ENCODE measurements at regions not wholly inside any gene's neighbourhood (a gene's known extent, or its start where the extent isn't known, plus 50 kb on each side); places are given as distances from the start of the nearest gene placed in this dataset.

- Mint-ChIP-seq H3K9me3 (no peaks in the 10 kb centered on the region), H3K36me3 (no peaks in the 10 kb centered on the region), H3K4me1 (peaks cover 3% of the 10 kb centered on the region), H3K4me3 (no peak overlapping the region), H3K27ac (no peak overlapping the region), H3K27me3 (ENCODE audit: low read depth) (peaks cover 11% of the 10 kb centered on the region)
- DNase-seq (ENCODE audit: low spot score in 2 of 2, unreplicated experiment in 2 of 2) = no peak
- TF ChIP-seq CTCF (IDR thresholded peaks at IDR 0.05; ENCODE audit: unreplicated experiment) = no peak
Observed at GRCh38 chr11:115765803-115766239, 261.6 kb upstream of the CADM1 start.

- Mint-ChIP-seq H3K9me3 (no peaks in the 10 kb centered on the region), H3K27ac (no peak overlapping the region), H3K4me1 (peaks cover 8% of the 10 kb centered on the region), H3K4me3 (no peak overlapping the region), H3K36me3 (no peaks in the 10 kb centered on the region), H3K27me3 (ENCODE audit: low read depth) (peaks cover 19% of the 10 kb centered on the region)
- no peak for DNase-seq (ENCODE audit: low spot score in 2 of 2, unreplicated experiment in 2 of 2)
- TF ChIP-seq CTCF (IDR thresholded peaks at IDR 0.05; ENCODE audit: unreplicated experiment) = no peak
Observed at GRCh38 chr11:115764176-115764575, 260.0 kb upstream of the CADM1 start.

- no peak overlapping the region for H3K4me3 Mint-ChIP-seq
Observed at GRCh38 chr11:115761817-115762216, 257.6 kb upstream of the CADM1 start.

GRCh38 chr11:115761348-115761747 lies 257.1 kb upstream of the CADM1 start:
- Mint-ChIP-seq H3K4me3 (no peak overlapping the region), H3K27me3 (ENCODE audit: low read depth) (peaks cover 44% of the 10 kb centered on the region), H3K36me3 (no peaks in the 10 kb centered on the region), H3K9me3 (no peaks in the 10 kb centered on the region), H3K27ac (no peak overlapping the region), H3K4me1 (peaks cover 10% of the 10 kb centered on the region)
- TF ChIP-seq CTCF (IDR thresholded peaks at IDR 0.05; ENCODE audit: unreplicated experiment) = no peak
- no peak for DNase-seq (ENCODE audit: low spot score in 2 of 2, unreplicated experiment in 2 of 2)

More at GRCh38 chr11:115761817-115762216, 257.6 kb upstream of the CADM1 start:
- no peak for TF ChIP-seq CTCF (IDR thresholded peaks at IDR 0.05; ENCODE audit: unreplicated experiment)
- H3K27ac Mint-ChIP-seq = no peak overlapping the region
- no peaks in the 10 kb centered on the region for H3K36me3 Mint-ChIP-seq
- H3K9me3 Mint-ChIP-seq = no peaks in the 10 kb centered on the region
- peaks cover 39% of the 10 kb centered on the region for H3K27me3 Mint-ChIP-seq (ENCODE audit: low read depth)
- peaks cover 10% of the 10 kb centered on the region for H3K4me1 Mint-ChIP-seq
- no peak for DNase-seq (ENCODE audit: low spot score in 2 of 2, unreplicated experiment in 2 of 2)

- Mint-ChIP-seq H3K27ac (no peak overlapping the region), H3K27me3 (ENCODE audit: low read depth) (peaks cover 47% of the 10 kb centered on the region)
- no peak for TF ChIP-seq CTCF (IDR thresholded peaks at IDR 0.05; ENCODE audit: unreplicated experiment)
Observed at GRCh38 chr11:115760461-115761320, 256.5 kb upstream of the CADM1 start.

More at GRCh38 chr11:115760461-115761320, 256.5 kb upstream of the CADM1 start:
- H3K9me3 Mint-ChIP-seq = no peaks in the 10 kb centered on the region
- H3K36me3 Mint-ChIP-seq = no peaks in the 10 kb centered on the region
- DNase-seq (ENCODE audit: low spot score in 2 of 2, unreplicated experiment in 2 of 2) = no peak
- H3K4me1 Mint-ChIP-seq = peaks cover 10% of the 10 kb centered on the region
- peak overlapping the region; percentile 72 for H3K4me3 Mint-ChIP-seq

Data from mesothelial cell of epicardium (in vitro differentiated cells).